ENCODE measurements at regions not wholly inside any gene's neighbourhood (a gene's known extent, or its start where the extent isn't known, plus 50 kb on each side); places are given as distances from the start of the nearest gene placed in this dataset.

- TF ChIP-seq, protein P1, sequence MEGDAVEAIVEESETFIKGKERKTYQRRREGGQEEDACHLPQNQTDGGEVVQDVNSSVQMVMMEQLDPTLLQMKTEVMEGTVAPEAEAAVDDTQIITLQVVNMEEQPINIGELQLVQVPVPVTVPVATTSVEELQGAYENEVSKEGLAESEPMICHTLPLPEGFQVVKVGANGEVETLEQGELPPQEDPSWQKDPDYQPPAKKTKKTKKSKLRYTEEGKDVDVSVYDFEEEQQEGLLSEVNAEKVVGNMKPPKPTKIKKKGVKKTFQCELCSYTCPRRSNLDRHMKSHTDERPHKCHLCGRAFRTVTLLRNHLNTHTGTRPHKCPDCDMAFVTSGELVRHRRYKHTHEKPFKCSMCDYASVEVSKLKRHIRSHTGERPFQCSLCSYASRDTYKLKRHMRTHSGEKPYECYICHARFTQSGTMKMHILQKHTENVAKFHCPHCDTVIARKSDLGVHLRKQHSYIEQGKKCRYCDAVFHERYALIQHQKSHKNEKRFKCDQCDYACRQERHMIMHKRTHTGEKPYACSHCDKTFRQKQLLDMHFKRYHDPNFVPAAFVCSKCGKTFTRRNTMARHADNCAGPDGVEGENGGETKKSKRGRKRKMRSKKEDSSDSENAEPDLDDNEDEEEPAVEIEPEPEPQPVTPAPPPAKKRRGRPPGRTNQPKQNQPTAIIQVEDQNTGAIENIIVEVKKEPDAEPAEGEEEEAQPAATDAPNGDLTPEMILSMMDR (IDR thresholded peaks at IDR 0.05) = no peak
- TF ChIP-seq POLR2AphosphoS5 (IDR thresholded peaks at IDR 0.05) = no peak
These were observed 115.2 kb upstream of the TLE3 start for GRCh38 chr15:70212963-70213315.
